GM23248 (cell line): ENCODE measurements at regions not wholly inside any gene's neighbourhood (a gene's known extent, or its start where the extent isn't known, plus 50 kb on each side); places are given as distances from the start of the nearest gene placed in this dataset.

Experiments used
- EZH2 ChIP-seq: fragments of 200-600 bp; sonication (generic); IDR thresholded peaks from 2 replicates; pipeline ENCODE4 v1.6.1; 2018; ENCODE audit warnings: antibody characterized with exemption, mild to moderate bottlenecking; ENCODE audit not compliant: insufficient read depth, poor library complexity, severe bottlenecking
- EZH2phosphoT487 ChIP-seq: fragments of 200-600 bp; sonication (generic); IDR thresholded peaks from 2 replicates; pipeline ENCODE4 v1.6.1; 2018; ENCODE audit warnings: antibody characterized with exemption, moderate library complexity, mild to moderate bottlenecking, low read depth; ENCODE audit not compliant: insufficient read depth

DNA sequence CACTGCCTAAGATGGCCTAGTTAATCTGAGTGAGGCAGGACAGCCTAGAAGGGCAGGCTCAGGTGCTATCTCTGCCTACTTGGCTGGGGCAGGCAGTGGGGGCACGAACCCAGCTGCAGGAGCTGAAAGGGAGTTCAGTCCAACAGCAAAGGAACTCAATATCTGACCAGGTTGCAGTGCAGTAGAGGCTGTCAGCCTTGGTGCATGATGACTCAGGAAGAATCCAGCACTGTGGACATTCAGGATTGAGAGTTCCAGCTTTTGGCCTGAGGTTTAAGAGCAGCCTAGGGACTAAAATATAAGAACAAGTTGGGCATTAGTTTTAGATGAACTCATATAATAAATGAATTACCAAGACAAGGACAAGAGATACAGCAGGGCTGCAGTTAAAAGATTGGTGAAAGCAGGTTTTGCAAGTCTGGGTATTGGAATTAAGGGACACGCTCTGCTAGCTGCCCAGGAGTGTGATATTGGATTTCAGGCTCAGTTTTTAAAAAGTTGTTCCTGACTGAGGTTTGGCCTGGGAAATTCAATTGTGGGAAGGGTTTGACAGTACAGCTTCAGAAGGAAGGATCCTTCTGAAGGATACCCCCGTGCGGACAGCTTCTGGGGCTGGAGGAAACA, 64.7 kb upstream of the ATG10 start:
- TF ChIP-seq EZH2 (no peak), EZH2phosphoT487 (no peak)
